Esophagus muscularis mucosa (tissue), 3 donors: ENCODE measurements at regions not wholly inside any gene's neighbourhood (a gene's known extent, or its start where the extent isn't known, plus 50 kb on each side); places are given as distances from the start of the nearest gene placed in this dataset.

Experiments used
- POLR2A ChIP-seq: fragments of 450-650 bp; IDR thresholded peaks from one replicate; pipeline ENCODE4 v1.6.1; 2017; ENCODE audit warnings: antibody characterized with exemption, moderate library complexity, mild to moderate bottlenecking, low read depth
- TF ChIP-seq, protein P1 (sequence below), 3 experiments: fragments of 200-600 bp in 2 of 3; fragments of 450-650 bp in 1 of 3; sonication (generic) in 2 of 3; IDR thresholded peaks; one replicate each; pipeline ENCODE4 v1.5.1; 2017 to 2019; ENCODE audit warnings: antibody characterized with exemption in 3 of 3, mild to moderate bottlenecking in 2 of 3, moderate library complexity in 1 of 3

- TF ChIP-seq, protein P1, sequence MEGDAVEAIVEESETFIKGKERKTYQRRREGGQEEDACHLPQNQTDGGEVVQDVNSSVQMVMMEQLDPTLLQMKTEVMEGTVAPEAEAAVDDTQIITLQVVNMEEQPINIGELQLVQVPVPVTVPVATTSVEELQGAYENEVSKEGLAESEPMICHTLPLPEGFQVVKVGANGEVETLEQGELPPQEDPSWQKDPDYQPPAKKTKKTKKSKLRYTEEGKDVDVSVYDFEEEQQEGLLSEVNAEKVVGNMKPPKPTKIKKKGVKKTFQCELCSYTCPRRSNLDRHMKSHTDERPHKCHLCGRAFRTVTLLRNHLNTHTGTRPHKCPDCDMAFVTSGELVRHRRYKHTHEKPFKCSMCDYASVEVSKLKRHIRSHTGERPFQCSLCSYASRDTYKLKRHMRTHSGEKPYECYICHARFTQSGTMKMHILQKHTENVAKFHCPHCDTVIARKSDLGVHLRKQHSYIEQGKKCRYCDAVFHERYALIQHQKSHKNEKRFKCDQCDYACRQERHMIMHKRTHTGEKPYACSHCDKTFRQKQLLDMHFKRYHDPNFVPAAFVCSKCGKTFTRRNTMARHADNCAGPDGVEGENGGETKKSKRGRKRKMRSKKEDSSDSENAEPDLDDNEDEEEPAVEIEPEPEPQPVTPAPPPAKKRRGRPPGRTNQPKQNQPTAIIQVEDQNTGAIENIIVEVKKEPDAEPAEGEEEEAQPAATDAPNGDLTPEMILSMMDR (IDR thresholded peaks at IDR 0.05) = no peak
- TF ChIP-seq POLR2A = no peak
Measured at GRCh38 chr13:109700176-109700575, 86.2 kb downstream of the IRS2 start.
